ENCODE measurements at regions not wholly inside any gene's neighbourhood (a gene's known extent, or its start where the extent isn't known, plus 50 kb on each side); places are given as distances from the start of the nearest gene placed in this dataset.

GRCh38 chr2:156175946-156176345, 156.6 kb downstream of the NR4A2 start:
- no peak for DNase-seq

GRCh38 chr2:156170929-156171328, 161.6 kb downstream of the NR4A2 start:
- no peak for DNase-seq

More at GRCh38 chr2:156175946-156176345, 156.6 kb downstream of the NR4A2 start:
- in situ Hi-C loops (cut with MboI; ENCODE audit: low pct_unique_long_range_greater_than_20kb, low sequenced_read_pairs), result no loop called here

GRCh38 chr2:156165742-156166141, 166.8 kb downstream of the NR4A2 start:
- in situ Hi-C loops (cut with MboI; ENCODE audit: low pct_unique_long_range_greater_than_20kb, low sequenced_read_pairs), result no loop called here
- DNase-seq, result no peak

More at GRCh38 chr2:156170929-156171328, 161.6 kb downstream of the NR4A2 start:
- in situ Hi-C loops (cut with MboI; ENCODE audit: low pct_unique_long_range_greater_than_20kb, low sequenced_read_pairs), result no loop called here

GRCh38 chr2:156164091-156164720, 168.3 kb downstream of the NR4A2 start:
- in situ Hi-C loops (cut with MboI; ENCODE audit: low pct_unique_long_range_greater_than_20kb, low sequenced_read_pairs), result no loop called here
- DNase-seq, result no peak

GRCh38 chr2:156158808-156159207, 173.7 kb downstream of the NR4A2 start:
- DNase-seq, result no peak
- in situ Hi-C loops (cut with MboI; ENCODE audit: low pct_unique_long_range_greater_than_20kb, low sequenced_read_pairs), result no loop called here

GRCh38 chr2:156157670-156158069, 174.9 kb downstream of the NR4A2 start:
- DNase-seq, result no peak
- in situ Hi-C loops (cut with MboI; ENCODE audit: low pct_unique_long_range_greater_than_20kb, low sequenced_read_pairs), result no loop called here

GRCh38 chr2:156156580-156156979, 175.9 kb downstream of the NR4A2 start:
- in situ Hi-C loops (cut with MboI; ENCODE audit: low pct_unique_long_range_greater_than_20kb, low sequenced_read_pairs), result no loop called here
- no peak for DNase-seq

- in situ Hi-C loops (cut with MboI; ENCODE audit: low pct_unique_long_range_greater_than_20kb, low sequenced_read_pairs), result no loop called here
- no peak for DNase-seq
Measured at GRCh38 chr2:156155319-156155718, 177.2 kb downstream of the NR4A2 start.

GRCh38 chr2:156151351-156151750, 181.2 kb downstream of the NR4A2 start:
- DNase-seq, result no peak
- in situ Hi-C loops (cut with MboI; ENCODE audit: low pct_unique_long_range_greater_than_20kb, low sequenced_read_pairs), result no loop called here

GRCh38 chr2:156147594-156148330, 184.8 kb downstream of the NR4A2 start:
- in situ Hi-C loops (cut with MboI; ENCODE audit: low pct_unique_long_range_greater_than_20kb, low sequenced_read_pairs), result no loop called here
- DNase-seq, result no peak

GRCh38 chr2:156145976-156146375, 186.5 kb downstream of the NR4A2 start:
- no peak for DNase-seq
- in situ Hi-C loops (cut with MboI; ENCODE audit: low pct_unique_long_range_greater_than_20kb, low sequenced_read_pairs), result no loop called here

GRCh38 chr2:156145469-156145868, 187.1 kb downstream of the NR4A2 start:
- in situ Hi-C loops (cut with MboI; ENCODE audit: low pct_unique_long_range_greater_than_20kb, low sequenced_read_pairs), result no loop called here
- no peak for DNase-seq

GRCh38 chr2:156136566-156136965, 196.0 kb downstream of the NR4A2 start:
- DNase-seq, result no peak
- in situ Hi-C loops (cut with MboI; ENCODE audit: low pct_unique_long_range_greater_than_20kb, low sequenced_read_pairs), result no loop called here

- DNase-seq, result no peak
- in situ Hi-C loops (cut with MboI; ENCODE audit: low pct_unique_long_range_greater_than_20kb, low sequenced_read_pairs), result no loop called here
Measured at GRCh38 chr2:156134887-156135286, 197.6 kb downstream of the NR4A2 start.

- in situ Hi-C loops (cut with MboI; ENCODE audit: low pct_unique_long_range_greater_than_20kb, low sequenced_read_pairs), result no loop called here
- no peak for DNase-seq
Measured at GRCh38 chr2:156132941-156133340, 199.6 kb downstream of the NR4A2 start.

- DNase-seq, result no peak
- in situ Hi-C loops (cut with MboI; ENCODE audit: low pct_unique_long_range_greater_than_20kb, low sequenced_read_pairs), result no loop called here
Measured at GRCh38 chr2:156132130-156132529, 200.4 kb downstream of the NR4A2 start.

GRCh38 chr2:156129227-156129626, 203.3 kb downstream of the NR4A2 start:
- in situ Hi-C loops (cut with MboI; ENCODE audit: low pct_unique_long_range_greater_than_20kb, low sequenced_read_pairs), result no loop called here
- no peak for DNase-seq

- in situ Hi-C loops (cut with MboI; ENCODE audit: low pct_unique_long_range_greater_than_20kb, low sequenced_read_pairs), result no loop called here
- DNase-seq, result no peak
Measured at GRCh38 chr2:156125018-156125417, 207.5 kb downstream of the NR4A2 start.

- DNase-seq, result no peak
- in situ Hi-C loops (cut with MboI; ENCODE audit: low pct_unique_long_range_greater_than_20kb, low sequenced_read_pairs), result no loop called here
Measured at GRCh38 chr2:156124458-156124857, 208.1 kb downstream of the NR4A2 start.

GRCh38 chr2:156118753-156119416, 213.6 kb downstream of the NR4A2 start:
- in situ Hi-C loops (cut with MboI; ENCODE audit: low pct_unique_long_range_greater_than_20kb, low sequenced_read_pairs), result no loop called here
- DNase-seq, result no peak
